Neural progenitor cell (in vitro differentiated cells): ENCODE measurements at regions not wholly inside any gene's neighbourhood (a gene's known extent, or its start where the extent isn't known, plus 50 kb on each side); places are given as distances from the start of the nearest gene placed in this dataset.
"Not testable (repeated sequence)": the region's sequence is repeated elsewhere in the genome, so short reads cannot be mapped to it uniquely, and the experiment has no call there.

ENCODE experiments used
- EZH2 ChIP-seq: fragments of 200-600 bp; sonication (generic); IDR thresholded peaks from 2 replicates; pipeline ENCODE4 v1.6.1; 2017; ENCODE audit warnings: antibody characterized with exemption, mild to moderate bottlenecking, moderate library complexity
- TF ChIP-seq, protein P1 (sequence below): fragments of 200-600 bp; sonication (generic); IDR thresholded peaks from 2 replicates; pipeline ENCODE4 v1.5.1; 2017; ENCODE audit warnings: antibody characterized with exemption, mild to moderate bottlenecking

DNA sequence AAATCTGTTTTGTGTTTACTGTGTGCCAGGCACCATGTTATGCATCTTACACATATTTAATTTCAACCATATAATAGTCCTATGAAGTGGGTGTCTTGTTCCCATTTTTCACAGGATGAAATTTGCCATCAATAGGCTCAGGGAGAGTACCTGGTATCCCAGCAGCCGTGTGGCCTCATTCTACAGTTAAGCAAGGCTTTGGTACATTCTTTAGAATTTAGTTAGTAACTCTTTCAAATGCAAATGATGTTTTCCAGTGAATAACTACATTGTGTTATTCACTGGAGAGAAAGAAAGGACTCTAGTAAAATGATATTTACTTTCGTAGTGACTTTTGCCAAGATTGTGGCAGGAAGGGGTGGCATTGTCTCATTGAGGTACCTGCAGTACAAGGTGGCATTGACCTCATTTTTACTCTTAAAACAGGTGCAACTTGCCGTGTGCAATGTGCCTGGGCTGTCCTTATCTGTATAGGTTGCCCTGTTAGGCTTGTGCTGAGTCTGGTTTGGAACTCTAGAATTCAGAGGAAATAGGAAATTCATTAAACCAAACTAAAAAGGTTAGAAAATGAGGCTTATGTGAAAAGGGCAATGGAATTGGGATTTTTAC is 117.4 kb upstream of the NBPF8 start:
- TF ChIP-seq, protein P1, sequence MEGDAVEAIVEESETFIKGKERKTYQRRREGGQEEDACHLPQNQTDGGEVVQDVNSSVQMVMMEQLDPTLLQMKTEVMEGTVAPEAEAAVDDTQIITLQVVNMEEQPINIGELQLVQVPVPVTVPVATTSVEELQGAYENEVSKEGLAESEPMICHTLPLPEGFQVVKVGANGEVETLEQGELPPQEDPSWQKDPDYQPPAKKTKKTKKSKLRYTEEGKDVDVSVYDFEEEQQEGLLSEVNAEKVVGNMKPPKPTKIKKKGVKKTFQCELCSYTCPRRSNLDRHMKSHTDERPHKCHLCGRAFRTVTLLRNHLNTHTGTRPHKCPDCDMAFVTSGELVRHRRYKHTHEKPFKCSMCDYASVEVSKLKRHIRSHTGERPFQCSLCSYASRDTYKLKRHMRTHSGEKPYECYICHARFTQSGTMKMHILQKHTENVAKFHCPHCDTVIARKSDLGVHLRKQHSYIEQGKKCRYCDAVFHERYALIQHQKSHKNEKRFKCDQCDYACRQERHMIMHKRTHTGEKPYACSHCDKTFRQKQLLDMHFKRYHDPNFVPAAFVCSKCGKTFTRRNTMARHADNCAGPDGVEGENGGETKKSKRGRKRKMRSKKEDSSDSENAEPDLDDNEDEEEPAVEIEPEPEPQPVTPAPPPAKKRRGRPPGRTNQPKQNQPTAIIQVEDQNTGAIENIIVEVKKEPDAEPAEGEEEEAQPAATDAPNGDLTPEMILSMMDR = not testable (repeated sequence)
- not testable (repeated sequence) for TF ChIP-seq EZH2
